NCI-H1092 (cell line): ENCODE measurements at regions not wholly inside any gene's neighbourhood (a gene's known extent, or its start where the extent isn't known, plus 50 kb on each side); places are given as distances from the start of the nearest gene placed in this dataset.

Source experiments
- DNase-seq: peaks from one replicate; lab custom pipeline; 2025; lab: John Stamatoyannopoulos, UW

DNA sequence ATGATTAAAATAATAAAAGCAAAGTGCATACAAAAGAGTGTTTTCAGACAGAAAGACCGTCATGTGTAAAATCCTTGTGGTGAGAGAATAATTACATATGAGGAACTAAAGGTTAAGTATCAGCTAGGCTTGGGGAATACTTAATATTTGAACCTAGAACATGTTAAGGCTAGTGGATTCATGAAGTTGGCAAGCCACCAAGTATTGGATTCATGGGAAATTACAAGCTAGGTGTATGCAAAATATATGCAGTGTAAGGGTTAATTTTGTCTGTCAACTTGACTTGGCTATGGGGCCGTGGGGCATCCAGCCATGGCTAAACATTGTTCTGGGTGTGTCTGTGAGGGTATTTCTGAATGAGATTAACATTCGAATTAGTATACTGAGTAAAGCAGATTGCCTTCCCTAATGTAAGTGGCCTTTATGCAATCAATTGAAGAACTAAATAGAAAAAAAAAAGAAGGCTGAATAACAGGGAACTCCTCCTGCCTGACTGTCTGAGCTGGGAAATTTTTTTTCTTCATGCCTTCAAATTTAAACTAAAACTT, 533.5 kb upstream of the KLF12 start:
- no peak for DNase-seq

DNA sequence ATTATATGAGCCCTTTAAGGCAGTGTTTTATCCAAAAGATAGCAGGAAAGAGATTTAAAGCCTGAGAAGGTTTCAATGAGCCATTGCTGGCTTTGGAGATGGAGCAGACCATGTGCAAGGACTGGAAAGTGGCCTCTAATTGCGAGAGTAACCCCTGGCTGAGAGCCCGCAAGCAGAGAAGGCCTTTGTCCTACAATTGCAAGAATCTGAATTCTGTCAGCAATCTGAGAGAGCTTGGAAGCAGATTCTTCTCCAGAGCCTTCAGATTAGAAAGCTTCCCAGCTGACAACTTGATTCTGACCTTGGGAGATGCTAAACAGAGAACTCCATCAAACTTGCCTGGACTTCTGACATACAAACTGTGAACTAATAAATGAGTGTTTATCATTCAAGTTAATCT, 528.7 kb upstream of the KLF12 start:
- DNase-seq, result no peak

DNA sequence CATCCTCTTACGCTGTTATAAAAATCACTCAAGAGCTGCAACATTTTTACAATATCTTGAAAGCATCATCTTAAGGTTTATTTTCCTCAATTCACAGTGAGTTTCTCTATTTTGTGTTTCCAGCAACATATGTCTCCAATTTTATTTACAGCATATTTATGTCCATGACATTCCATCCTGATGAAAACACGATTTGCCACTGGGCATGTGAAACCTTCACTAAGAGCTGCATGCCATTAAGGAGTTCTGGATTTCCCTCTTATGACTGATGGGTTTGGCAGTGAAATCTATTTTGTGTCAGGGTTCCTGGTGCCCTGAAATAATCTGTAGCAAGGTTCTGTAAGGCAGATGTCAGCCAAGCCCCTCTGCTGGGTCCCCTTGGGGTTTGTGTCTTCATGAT, 527.6 kb upstream of the KLF12 start:
- no peak for DNase-seq

DNA sequence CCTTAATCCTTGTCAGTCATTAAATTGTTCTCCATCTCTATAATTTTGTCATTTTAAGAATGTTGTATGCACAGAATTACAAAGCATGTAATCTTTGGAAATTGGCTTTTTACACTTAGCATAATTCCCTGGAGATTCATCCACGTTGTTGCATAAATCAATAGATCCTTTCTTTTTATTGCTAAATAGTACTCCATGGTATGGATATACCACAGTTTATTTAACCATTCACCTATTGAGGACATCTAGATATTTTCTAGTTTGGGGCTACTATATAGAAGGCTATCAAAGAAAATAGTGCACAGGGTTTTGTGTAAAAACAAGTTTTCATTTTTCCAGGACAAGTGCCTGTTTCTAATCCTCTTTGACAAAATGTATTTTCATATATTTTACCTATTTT, 523.6 kb upstream of the KLF12 start:
- no peak for DNase-seq

DNA sequence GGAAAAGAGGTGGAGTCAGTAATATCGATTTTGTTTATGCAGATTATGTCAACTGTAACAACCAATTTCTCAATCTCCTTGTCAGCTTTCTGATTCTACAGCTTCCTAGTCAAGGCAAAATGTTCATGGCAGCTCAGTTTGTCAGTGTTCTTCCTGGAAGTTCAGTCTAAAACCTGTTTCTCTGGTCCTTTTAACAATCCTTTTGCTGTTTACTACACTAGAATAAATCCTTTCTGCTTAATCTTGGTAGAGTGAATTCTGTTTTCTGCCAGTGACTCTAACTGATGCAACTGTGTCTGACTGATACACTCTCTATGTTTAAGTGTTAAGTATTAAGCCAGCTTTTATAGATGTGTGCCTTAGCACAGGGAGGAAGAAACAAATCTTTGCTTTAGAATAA, 516.9 kb upstream of the KLF12 start:
- no peak for DNase-seq

DNA sequence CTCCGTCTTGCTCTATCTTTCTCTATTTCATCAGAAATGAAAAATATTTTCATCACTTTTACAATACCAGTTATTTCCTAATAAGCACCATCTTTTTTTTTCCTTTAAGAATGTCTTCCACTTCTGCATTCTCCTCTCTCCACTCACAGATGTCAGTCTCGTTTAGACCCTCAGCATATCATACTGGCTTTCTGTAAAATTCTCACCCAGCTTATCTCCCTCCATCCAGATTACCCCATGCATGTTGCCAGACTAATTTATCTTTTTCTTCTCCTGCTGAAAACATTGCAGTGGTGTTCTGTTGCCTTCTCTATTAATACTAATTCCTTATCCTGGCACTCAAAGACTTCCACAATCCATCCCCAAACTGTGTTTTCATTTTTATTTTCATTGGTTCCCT, 513.8 kb upstream of the KLF12 start:
- DNase-seq, result no peak

DNA sequence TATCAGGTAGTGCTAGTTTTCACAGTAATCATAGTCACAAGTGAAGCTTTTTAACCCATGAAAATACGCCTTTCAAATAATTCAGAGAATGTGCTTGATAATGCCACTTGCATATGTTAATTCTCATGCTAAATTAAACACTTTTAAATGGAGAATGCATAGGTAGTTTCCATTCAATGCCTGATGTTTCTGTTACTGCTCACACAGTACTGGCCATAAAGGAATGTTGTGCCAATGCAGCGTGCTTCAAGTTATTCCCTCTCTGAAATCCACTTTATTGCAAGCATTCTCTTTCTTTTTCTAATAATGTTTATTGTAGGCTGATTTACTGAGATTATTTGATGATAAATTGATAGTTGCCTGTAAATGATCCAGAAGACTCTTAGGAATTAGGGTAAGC, 513.0 kb upstream of the KLF12 start:
- DNase-seq, result no peak

DNA sequence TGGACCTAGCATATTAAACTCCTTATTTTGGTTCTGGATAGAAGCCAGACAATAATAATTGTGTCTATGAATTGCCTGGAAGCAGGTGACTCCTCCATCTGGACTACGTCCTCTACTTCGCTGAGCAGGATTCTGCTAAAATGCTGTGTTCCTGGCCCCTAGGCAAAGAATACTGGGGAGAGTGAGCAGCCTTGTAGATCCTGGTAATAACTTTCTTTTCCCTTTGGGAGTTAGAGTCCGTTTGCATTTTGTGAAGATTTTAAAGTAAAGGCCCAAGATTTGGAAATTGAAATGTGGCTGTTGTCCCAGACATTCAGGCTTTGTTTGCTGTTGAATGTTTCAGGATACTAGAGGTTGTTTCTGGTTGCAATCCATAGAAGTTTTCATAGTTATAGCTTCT, 511.9 kb upstream of the KLF12 start:
- DNase-seq, result no peak

DNA sequence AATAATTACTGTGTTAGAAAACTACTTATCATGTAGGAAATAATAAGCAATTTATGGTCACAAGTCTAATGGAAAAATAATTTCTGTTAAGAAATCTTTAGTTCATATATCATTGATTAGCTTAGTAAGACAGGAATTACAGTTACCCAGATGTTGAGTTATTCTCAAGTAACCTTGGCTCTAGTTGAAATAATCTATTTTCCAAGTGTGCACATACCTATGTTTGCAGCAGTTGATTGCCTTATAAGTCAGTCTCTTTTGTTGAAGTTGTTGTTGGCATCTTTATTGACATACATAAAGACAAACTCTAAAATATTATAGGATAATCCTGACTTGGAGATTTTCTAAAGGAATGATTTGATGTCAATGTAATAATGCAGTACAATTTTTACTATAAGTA, 511.4 kb upstream of the KLF12 start:
- DNase-seq, result no peak

DNA sequence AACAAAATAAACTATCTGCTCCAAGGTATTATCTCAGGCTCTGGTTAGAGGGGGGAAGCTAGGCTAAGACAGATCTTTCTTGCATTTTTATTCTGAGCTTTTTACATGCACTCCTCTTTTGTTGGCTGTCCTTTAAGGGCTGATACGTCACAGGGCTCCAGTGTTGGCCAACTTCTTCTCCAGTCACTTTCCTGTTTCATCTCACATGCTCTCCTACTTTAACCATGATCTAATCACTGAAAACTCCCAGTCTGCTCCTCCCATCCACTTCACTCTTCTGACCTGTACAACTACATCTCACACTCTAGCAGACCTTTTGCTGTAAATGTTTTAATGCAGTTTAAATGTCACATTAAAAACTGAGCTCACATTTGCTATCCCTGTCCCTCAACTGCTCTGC, 510.0 kb upstream of the KLF12 start:
- no peak for DNase-seq

DNA sequence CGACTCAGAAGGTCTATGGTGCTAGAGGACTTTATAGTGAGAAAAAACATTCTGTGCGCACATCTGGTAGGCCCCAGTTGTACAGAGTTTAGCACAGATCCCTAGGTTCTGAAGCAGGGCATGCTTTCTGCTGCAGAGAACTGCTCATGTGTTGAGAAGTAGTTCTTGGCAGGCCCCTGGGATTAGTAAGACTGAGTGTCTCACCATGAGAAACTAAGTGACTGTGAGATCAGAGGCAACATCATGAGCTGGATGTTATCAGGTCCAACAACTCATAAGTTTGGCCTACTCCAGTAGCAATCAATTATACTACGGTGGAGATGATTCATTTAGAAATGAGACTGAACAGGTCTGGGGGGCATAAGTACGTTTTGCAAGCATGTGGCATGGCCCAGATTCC, 507.4 kb upstream of the KLF12 start:
- DNase-seq, result no peak

DNA sequence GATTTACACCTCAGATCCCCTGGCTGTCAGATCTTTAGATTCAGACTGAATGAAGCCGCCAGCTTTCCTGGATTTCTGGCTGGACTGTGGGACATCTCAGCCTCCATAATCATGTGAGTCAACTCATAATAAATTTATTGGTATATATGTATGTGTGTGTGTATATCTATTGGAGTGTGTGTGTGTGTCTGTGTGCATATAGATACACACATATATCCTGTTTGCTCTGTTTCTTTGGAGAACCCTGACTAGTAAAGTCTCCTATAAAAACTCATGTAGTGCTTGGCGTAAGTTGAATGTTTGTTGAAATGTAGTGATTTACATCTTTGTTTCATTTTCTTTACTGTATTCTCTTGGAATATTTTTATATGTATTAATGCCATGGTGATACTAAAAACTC, 499.5 kb upstream of the KLF12 start:
- DNase-seq, result no peak

DNA sequence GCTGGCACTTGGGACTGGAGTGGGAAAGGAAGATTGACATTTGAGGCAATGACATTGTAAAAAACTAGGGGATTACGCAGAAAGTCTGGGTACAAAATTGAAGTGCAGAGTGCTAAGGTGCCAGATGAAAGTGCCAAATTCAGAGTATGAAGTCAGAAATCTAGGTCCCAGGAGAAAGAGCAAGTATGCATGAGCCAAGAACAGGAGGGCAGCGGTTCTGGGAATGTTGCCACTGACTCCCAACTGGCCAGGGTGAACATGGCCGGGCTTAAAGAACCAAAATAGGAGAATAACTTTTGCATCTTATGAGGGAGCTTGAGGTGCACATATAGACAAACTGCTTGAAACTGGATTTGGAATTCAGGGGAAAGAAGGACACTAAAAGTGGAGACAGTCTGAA, 495.8 kb upstream of the KLF12 start:
- no peak for DNase-seq

DNA sequence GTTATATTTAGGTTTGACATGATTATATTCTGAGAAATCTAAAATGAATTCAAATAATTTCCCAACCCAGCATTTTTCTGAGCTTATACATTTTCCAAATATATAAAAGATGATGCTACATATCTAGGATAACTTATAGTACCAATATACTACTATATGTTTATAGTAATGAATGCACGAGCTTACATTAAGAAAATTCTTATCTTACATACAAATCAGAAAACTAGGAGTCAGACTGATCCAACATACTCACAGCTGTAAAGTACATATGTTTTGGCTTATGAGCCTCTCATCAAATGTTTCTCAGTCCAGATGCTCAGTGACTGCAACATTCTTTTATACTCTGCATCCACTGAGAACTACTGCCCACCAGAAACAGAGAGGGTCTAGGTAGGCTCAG, 491.3 kb upstream of the KLF12 start:
- DNase-seq, result no peak

DNA sequence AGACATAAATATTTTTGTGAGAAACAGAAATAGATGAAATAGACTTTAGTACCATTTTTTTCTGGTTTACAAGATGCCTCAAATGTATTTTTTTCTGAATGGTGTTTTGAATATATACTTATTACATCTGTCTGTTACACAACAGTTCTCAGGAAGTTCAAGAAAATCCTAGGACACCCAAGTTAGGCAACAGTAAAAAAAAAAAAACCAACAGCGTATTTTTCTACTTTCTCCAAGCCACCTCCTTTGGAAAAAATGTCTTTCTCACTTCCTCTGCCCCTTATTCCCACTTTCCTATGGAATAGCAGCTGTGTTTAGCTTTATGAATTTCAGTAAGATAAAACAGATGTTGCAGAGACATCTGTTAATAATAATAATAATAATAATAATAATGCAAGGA, 489.6 kb upstream of the KLF12 start:
- no peak for DNase-seq

DNA sequence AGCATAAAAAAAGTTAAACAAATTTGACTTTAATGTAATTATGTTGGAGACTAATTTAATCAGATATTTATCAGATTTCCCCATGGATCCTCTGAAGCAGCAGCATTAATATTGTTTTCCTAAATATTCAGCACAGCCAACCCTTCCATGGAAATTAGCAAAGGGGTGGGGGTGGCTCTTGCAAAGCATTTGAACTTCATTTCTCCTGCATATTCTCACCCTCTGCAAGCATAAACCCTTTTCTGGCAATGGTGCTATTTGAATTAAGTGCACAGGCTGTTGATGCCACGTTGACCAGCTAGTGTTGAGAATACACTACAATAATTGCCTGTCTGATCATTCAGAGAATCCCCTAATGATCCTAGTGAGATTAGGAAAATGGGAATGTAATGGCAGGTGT, 488.1 kb upstream of the KLF12 start:
- DNase-seq, result no peak

DNA sequence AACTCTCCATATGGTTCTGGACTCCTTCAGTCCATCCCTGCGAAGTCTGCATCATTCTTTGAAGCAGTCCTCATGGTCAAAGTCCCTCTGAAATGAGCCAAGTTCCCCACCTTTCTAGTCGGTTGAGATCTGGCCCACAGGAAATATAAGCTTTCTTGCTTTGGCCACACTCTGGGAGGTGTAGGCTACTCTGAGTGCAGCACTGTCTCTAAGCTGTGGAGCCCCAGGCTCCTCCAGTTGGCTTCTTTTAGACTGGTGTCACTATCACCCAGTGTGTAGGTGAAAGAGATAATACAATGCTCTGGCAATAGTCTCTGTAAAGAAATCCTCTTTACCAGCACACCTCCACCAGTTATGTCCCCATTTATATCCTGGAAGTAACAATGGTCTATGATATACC, 486.5 kb upstream of the KLF12 start:
- DNase-seq, result no peak

DNA sequence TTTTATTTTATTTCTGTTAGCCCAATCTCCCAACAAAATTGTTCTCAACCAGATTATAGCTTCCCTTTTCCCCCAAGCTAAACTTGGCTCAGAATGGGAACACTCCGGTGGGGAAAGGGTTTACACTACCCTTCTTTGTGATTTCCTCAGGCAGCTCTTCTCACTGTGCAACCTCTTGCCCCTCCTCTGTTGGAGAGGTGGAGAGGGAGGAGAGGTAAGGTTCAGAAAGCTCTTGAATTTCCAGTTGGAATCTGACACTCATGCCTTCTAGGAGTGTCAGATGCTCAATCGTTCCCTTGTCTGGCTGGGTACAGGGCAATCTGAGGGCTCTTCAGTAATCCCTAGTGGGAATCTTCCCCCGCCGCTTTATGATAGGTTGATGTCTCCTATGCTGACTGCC, 486.1 kb upstream of the KLF12 start:
- no peak for DNase-seq

DNA sequence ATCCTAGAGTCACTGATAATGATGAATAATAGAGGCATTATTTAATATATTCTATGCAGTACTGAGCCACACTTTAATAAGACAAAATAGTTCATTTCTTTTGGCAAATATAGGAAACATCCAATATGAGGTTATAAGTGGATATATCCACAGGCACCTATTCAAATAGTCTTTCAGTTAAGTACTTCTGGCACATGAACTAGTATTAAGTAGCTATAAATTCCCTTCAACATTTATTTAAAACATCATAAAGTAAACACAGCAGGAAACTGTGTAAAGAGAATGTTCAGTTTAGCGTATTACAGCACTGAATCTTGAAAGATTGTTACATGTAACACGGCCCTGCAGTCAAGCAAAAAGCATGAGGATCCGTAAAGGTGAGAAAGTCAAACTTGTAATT, 463.3 kb upstream of the KLF12 start:
- no peak for DNase-seq

DNA sequence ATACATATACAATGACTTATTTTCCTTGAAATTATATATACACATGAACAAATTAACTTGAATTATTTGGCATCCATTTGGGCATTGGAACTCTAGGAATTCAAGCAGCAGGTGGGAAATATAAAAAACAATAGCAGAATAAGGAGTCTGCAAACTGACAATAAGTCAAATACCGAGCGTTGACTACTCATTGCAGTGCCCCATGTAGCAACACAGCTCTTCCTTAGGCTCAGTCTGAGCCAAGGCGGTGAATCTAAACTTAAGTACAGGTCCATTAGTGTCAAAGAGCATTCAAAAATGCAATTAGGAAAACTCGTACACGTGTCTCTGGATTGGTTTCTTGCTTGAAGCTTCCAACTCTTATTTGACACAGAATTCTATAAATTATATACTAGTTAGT, 462.5 kb upstream of the KLF12 start:
- no peak for DNase-seq

DNA sequence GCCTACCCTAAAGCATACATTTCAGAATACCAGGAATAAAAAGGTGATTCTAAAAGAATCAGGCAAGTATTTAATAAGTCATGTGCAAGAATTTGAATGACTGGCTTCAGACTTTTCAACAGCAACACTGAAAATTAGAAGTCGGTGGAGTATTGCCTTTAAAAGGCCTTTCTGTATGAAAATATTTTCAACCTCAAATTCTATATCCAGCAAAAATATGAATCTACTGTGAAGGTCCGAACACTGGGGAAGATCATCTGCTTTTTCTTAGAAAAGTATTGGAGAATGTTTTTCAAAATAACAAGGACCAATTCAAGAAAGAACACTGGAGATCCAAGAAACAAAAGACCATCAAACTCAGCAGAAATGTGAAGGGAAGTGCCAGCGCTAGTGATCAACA, 459.5 kb upstream of the KLF12 start:
- no peak for DNase-seq

DNA sequence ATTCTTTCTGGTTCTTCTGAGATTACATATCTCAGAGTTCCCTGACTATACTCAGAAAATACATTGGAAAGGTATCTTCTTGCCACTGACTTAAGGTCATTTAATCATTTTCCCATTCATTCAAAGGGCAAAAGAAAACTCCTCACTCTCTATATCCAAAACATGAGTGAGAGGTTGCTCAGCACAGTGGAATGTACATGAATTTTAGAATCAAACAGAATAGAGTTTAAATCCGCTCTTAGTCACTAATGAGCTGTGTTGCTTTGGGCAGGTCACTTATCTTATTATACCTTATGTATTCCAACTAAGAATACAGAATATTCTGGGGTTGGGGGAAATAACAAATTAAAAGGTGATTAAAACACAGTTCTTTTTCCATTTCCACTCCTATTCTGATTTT, 452.6 kb upstream of the KLF12 start:
- no peak for DNase-seq

DNA sequence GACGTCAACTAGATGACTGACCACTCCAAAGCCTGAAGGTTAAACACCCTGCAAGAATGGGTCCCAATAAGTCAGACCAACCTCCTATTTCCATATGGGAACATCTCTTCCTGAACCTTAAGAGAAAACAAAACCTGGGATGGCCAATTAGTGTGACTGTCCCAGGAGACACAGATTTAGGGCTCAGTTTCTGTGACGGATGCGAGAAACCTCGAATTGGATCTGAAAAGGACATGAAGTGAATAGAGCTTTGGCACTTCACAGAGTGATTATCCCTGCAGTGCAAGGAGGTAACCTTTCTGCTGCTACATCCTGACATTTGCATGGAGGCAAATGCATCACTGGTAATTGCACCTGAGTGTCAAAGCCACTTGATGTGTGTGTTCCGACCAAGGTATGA, 442.2 kb upstream of the KLF12 start:
- no peak for DNase-seq

DNA sequence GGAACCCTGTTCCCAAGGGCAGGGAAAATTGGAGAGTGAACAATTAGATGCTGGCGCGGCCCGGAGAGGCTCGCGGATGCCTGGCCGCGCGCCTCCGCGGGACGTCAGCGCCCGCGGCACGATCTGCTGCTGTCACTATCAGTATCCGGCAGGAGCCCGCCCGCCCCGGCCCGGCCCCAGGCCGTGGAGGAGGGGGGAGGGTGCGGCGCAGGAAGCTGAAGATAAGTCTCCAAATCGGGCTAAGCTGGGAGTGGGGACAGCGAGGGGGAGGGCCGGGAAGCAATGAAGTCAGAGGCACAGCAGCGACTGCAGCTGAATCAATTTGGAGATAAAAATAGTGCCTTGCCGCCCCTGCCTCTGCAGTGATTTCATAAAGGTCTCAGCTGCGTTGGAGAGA, 441.5 kb upstream of the KLF12 start:
- DNase-seq, result peak; percentile 47
